NCI-H2227 treated with DMSO at 0.1 percent for 48 hours (cell line): ENCODE measurements at regions not wholly inside any gene's neighbourhood (a gene's known extent, or its start where the extent isn't known, plus 50 kb on each side); places are given as distances from the start of the nearest gene placed in this dataset.
"Not testable (repeated sequence)": the region's sequence is repeated elsewhere in the genome, so short reads cannot be mapped to it uniquely, and the experiment has no call there.

Source experiments
- DNase-seq: peaks from one replicate; lab custom pipeline; 2025; lab: John Stamatoyannopoulos, UW

GRCh38 chr6:155936551-155936950 lies 480.9 kb upstream of the NOX3 start:
- no peak for DNase-seq

GRCh38 chr6:155936127-155936526 lies 480.5 kb upstream of the NOX3 start:
- no peak for DNase-seq

GRCh38 chr6:155916846-155917624 lies 461.4 kb upstream of the NOX3 start:
- DNase-seq, result no peak

GRCh38 chr6:155915651-155916050 lies 460.0 kb upstream of the NOX3 start:
- no peak for DNase-seq

- no peak for DNase-seq
These were observed 458.2 kb upstream of the NOX3 start for GRCh38 chr6:155913816-155914215.

- DNase-seq, result no peak
These were observed 454.1 kb upstream of the NOX3 start for GRCh38 chr6:155909710-155910109.

- no peak for DNase-seq
These were observed 440.0 kb upstream of the NOX3 start for GRCh38 chr6:155895641-155896040.

- DNase-seq, result no peak
These were observed 439.1 kb upstream of the NOX3 start for GRCh38 chr6:155894758-155895157.

GRCh38 chr6:155894262-155894661 lies 438.6 kb upstream of the NOX3 start:
- no peak for DNase-seq

GRCh38 chr6:155890409-155890808 lies 434.8 kb upstream of the NOX3 start:
- DNase-seq, result no peak

- DNase-seq, result no peak
These were observed 433.8 kb upstream of the NOX3 start for GRCh38 chr6:155889410-155889809.

GRCh38 chr6:155887421-155887820 lies 431.8 kb upstream of the NOX3 start:
- DNase-seq, result no peak

- no peak for DNase-seq
These were observed 428.1 kb upstream of the NOX3 start for GRCh38 chr6:155883741-155884140.

- DNase-seq, result no peak
These were observed 427.7 kb upstream of the NOX3 start for GRCh38 chr6:155883334-155883731.

GRCh38 chr6:155882527-155883333 lies 427.1 kb upstream of the NOX3 start:
- DNase-seq, result no peak

- DNase-seq, result no peak
These were observed 426.3 kb upstream of the NOX3 start for GRCh38 chr6:155881826-155882526.

GRCh38 chr6:155880900-155881299 lies 425.3 kb upstream of the NOX3 start:
- DNase-seq, result no peak

GRCh38 chr6:155872961-155873360 lies 417.3 kb upstream of the NOX3 start:
- DNase-seq, result no peak

GRCh38 chr6:155867682-155868081 lies 412.0 kb upstream of the NOX3 start:
- DNase-seq, result no peak

- not testable (repeated sequence) for DNase-seq
These were observed 411.2 kb upstream of the NOX3 start for GRCh38 chr6:155866676-155867390.

GRCh38 chr6:155861821-155862220 lies 406.2 kb upstream of the NOX3 start:
- no peak for DNase-seq

- DNase-seq, result not testable (repeated sequence)
These were observed 403.3 kb upstream of the NOX3 start for GRCh38 chr6:155858906-155859305.
